Forelimb muscle (tissue), 1 donor: ENCODE measurements at regions not wholly inside any gene's neighbourhood (a gene's known extent, or its start where the extent isn't known, plus 50 kb on each side); places are given as distances from the start of the nearest gene placed in this dataset.

ENCODE experiments used
- DNase-seq: peaks from one replicate; pipeline ENCODE4 v3.0.0-alpha.2; 2013; ENCODE audit warnings: low read depth

GRCh38 chr6:23224540-23224939 lies 655.2 kb downstream of the HDGFL1 start:
- DNase-seq, result no peak

DNA sequence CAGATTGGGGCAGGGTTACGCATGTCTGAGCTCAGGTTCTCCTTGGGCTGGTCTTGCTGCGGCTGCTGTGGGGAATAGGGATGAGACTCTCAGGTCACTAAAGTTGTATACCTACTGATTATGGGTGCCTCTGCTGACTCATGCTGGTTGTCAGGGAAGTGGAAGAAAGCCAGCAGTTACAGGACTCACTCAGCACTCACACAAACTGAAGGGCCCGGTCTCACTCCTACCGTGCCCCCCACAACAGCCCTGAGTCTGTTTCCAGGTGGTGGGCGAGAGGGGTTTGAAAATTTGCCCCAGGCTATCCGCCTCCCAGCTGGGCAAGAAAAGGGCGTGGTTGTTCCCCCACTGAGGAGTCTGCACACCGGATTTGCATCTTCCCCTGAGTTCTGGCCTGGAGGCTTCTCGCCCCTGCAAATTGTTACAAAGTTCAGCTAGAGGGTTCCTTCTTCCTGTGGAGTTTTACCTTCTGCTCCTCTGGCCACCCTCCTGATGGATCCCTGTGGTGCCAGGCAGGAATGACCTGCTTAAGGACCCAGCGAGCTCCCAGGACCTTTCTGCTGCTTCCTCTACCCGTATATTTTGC lies 659.2 kb downstream of the HDGFL1 start:
- no peak for DNase-seq

- no peak for DNase-seq
Measured at GRCh38 chr6:23243854-23244253, 674.5 kb downstream of the HDGFL1 start.

- no peak for DNase-seq
Measured at GRCh38 chr6:23244300-23244699, 674.9 kb downstream of the HDGFL1 start.

- peak; percentile 65 for DNase-seq
Measured at GRCh38 chr6:23245572-23245971, 676.2 kb downstream of the HDGFL1 start.

GRCh38 chr6:23246896-23247295 lies 677.5 kb downstream of the HDGFL1 start:
- no peak for DNase-seq

GRCh38 chr6:23250556-23250955 lies 681.2 kb downstream of the HDGFL1 start:
- DNase-seq, result no peak

- no peak for DNase-seq
Measured at GRCh38 chr6:23262864-23263263, 693.5 kb downstream of the HDGFL1 start.

GRCh38 chr6:23265270-23265669 lies 695.9 kb downstream of the HDGFL1 start:
- no peak for DNase-seq

DNA sequence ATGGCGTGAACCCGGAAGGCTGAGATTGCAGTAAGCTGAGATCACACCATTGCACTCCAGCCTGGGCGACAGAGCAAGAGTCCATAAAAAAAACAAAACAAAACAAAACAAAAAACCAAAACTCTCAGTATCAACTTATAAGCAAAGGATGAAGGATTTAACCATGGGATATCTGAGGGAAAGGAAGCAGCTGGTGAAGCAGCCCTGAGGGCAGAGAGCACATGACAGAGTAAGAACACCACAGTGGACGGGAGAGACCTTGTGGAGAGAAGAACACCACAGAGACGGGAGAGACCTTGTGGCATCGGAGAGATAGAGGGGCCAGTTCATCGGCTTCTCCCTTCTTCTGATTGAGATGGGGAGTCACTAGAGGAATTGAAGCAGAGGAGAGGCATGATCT lies 697.2 kb downstream of the HDGFL1 start:
- no peak for DNase-seq

DNA sequence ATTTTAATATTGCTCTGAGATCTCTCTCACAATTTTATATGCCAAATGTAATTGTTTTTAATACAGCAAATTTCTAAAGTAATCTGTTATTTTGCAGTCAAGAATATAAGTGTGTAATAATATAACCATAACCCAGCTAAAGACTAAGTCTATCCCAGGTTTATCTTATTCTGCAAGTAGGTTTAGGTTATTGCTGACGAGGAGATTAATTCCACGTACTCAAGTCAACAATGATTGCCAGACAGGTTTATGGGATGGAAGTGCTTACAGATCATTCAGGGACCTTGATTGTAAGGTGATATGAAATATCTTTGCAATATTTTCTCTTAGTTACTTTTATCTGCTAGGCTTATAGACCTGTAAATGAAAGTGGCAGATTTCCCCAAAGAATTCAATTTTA lies 698.3 kb downstream of the HDGFL1 start:
- DNase-seq, result no peak

DNA sequence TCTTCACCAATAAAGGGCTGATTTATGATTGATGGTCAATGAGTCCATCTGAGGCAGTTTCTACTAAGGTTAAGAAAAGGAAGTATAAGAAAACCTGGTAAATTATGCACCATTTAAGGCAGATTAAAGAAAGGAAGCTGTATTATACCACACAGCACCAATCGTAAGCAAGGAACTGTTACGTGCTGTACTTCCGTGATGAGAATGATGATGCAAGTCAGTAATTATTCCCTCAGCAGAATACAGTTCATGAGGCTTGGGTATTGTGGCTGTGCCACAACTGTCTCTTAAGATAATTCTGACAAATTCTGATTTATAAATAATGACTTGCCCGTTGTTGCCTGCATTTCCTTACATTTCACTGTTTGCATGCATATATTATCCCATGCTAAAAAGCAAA lies 699.0 kb downstream of the HDGFL1 start:
- DNase-seq, result no peak

DNA sequence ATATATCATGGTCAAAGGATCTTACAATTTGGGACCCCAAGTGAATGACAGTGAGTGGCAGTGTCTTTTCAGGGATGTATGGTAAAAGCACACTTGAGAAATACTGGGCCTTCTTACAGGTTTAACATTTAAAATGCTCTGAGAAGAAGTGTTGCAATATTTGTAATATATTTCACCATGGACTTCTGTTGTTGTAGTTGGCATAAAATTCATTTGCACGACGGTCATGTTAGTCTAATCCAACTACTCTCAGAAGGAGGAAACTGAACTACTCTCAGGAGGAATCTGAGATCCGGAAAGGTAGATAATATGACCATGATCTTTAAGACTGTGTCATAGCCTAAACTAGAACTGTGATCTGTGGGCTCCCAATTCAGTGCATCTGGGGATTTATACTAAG lies 700.1 kb downstream of the HDGFL1 start:
- DNase-seq, result no peak

DNA sequence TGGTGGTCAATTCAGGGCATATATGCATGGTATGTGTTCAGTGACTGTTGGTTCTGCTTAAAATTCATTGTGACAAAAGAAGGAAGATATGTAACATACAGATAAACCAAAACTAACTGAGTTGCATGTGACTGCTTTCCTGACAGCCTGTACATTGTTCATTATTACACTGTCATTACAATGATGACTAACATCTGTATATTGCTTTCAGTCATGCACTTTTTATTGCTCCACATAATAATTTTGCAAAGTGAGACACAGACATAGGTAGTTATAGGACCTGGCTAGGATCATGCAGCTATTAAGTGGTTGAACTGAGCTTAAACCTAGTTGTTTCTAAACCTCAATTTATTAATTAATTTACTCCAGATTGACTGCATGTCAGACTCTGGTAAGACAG lies 703.2 kb downstream of the HDGFL1 start:
- DNase-seq, result no peak

DNA sequence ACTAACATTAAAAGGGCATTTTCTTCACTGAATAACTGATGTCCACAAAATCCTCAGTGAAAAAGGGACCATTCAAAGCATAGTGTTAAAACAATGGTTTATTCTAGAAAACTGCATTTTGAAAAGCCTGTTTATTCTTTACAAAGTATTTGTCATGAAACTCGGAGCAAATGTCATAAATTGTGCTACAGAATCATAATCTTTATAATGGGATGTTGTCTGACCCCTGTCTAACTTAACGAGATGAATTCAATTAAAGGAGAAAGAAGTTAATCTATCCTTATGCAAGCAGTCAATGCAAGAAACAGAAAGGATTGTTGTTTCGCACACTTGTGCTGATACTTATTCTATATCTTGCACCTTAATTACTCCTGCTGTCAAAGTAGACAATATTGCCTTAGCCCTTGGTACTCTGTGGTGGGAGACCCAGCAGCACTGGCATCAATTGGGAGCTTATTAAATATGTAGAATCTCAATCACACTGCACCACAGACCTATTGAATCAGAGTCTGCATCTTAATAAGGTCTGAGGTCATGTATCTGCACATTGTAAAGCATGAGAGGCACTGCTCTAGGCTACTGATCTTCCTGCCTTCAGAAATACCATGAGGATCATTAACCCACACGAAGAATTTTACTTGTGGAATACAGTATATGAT lies 708.3 kb downstream of the HDGFL1 start:
- no peak for DNase-seq

- DNase-seq, result no peak
Measured at GRCh38 chr6:23278180-23278532, 708.8 kb downstream of the HDGFL1 start.

DNA sequence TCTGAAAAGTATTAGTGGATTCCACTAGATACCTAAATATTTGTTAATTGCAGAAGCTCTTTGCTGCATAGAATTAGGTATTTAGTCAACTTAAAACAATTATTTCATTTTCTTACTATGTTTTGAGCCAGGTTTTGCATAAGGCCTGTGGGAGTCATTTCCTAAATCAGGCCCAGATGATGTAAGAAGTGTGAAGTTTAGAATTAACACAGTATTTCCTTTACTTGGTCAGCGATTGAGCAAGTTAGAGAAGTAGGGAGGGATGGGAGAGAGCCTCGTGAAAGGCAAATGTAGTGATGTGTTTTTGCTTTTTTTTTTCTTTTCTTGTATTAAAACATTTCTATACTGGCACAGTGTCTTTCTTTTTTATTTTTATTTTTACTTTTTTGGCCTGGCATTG lies 711.1 kb downstream of the HDGFL1 start:
- DNase-seq, result no peak

GRCh38 chr6:23282252-23283021 lies 713.1 kb downstream of the HDGFL1 start:
- peak; percentile 67 for DNase-seq

DNA sequence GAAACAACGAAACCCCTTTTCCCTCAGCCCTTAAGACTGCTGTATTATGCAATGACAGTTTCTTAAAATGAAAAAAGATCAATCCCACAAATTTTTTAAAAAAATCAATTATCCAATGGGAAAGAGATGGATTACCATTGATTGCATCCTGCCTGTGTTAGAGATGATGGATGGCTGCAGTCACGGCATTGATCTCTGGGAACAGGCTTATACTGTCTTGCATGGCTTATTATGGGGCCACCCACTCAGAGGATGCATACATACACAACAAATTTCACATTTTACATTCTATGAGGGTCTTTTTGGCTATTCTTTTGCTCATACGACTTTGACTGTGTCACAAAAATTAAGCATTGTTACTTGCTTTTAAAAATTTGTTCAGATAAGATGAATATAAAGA lies 724.3 kb downstream of the HDGFL1 start:
- DNase-seq, result no peak

DNA sequence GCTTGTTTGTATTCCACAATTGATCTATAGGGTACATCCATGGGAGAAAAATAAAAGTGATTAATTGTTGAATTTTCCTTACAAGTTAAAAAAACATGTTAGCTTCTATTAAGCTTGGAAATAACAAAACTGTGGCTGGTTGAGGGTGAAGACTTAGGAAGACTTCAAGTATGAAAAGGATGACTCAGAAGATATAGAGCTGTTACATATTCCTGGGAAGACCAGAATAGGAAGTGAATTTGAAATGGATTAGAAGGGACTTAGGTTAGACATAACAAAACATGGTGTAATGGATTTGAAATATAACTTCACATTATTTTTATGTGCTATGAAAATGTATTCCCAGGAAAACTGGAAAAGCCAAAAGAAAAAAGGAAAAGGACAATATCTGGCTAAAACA lies 732.2 kb downstream of the HDGFL1 start:
- DNase-seq, result no peak

DNA sequence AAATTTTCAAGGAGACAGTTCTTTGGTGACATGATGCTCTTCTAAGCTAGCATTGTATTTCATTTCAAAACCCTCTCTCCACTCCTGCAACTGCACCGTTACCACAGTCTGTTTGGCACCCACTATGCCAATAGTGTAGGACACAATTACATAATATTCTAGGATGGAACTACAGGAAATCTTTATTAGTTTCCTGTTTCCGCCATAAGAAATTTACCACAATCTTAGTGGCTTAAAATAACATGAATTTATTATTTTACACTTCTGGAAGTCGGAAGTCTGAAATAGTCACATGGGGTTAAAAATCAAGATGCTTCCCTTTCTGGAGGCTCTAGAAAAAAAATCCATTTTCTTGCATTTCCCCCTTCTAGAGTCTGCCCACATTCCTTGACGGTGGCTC lies 733.1 kb downstream of the HDGFL1 start:
- DNase-seq, result no peak

- no peak for DNase-seq
Measured at GRCh38 chr6:23305325-23305943, 736.1 kb downstream of the HDGFL1 start.
